Activated naive CD8-positive, alpha-beta T cell treated with anti-CD3 and anti-CD28 coated beads for 36 hours (primary cell): ENCODE measurements at regions not wholly inside any gene's neighbourhood (a gene's known extent, or its start where the extent isn't known, plus 50 kb on each side); places are given as distances from the start of the nearest gene placed in this dataset.

Source experiments
- DNase-seq: peaks from one replicate; pipeline ENCODE4 v3.0.0; 2021
- H3K27ac Mint-ChIP-seq: one replicate; pipeline ENCODE4 v1.8.0; 2022; ENCODE audit warnings: mild to moderate bottlenecking, moderate library complexity, mixed read lengths
- H3K27me3 Mint-ChIP-seq: one replicate; pipeline ENCODE4 v1.8.0; 2022; ENCODE audit warnings: mild to moderate bottlenecking, mixed read lengths
- H3K36me3 Mint-ChIP-seq: one replicate; pipeline ENCODE4 v1.8.0; 2021; ENCODE audit warnings: mild to moderate bottlenecking, mixed read lengths
- H3K4me1 Mint-ChIP-seq: one replicate; pipeline ENCODE4 v1.8.0; 2021; ENCODE audit warnings: mixed read lengths
- H3K4me3 Mint-ChIP-seq: one replicate; pipeline ENCODE4 v1.8.0; 2022; ENCODE audit warnings: mild to moderate bottlenecking, moderate library complexity, mixed read lengths
- H3K9me3 Mint-ChIP-seq: one replicate; pipeline ENCODE4 v1.8.0; 2022; ENCODE audit warnings: mixed read lengths

DNA sequence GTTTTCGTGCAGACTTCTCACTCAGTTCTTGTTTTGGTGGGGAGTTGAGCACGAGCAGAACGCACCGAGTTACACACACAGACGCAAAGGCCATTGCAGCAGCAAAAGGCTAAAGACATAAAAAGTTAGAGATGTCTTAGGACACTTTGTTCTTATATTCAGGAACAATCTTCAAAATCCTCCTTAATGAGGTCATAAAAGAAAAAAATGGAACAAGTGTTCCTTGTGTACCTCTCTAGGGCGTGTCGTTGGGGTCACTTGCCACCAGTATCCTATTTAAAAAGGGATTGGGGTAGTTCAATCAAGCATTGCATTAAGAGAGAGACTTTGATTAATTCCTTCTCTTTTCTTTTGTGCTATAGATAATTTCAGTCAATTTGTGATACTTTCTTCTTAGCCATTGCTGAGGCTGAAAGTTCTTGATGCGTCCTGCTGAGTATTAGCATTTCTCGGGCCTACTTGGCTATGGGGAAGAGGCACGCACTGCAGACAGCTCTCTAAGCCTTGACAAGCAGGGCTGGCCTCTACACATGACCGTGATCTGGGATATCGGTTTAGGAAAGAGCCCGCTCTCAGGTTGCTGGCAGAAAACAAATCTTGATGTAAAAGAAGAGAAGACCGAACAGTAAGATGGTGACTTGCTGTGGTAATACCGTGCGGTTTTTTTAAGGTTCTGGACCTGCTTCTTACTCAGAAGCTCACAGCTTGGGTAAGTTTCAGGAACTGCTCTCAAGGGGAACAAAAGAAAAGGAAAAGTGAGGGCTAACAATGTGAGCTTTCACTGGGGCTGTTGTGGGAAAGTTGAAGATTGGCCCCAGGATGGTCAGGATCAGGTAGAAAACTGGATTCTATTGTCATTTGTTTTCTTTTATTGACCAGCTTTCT, 223.6 kb downstream of the TM9SF2 start:
- H3K27ac Mint-ChIP-seq, result no peak overlapping the region
- no peaks in the 10 kb centered on the region for H3K4me1 Mint-ChIP-seq
- no peaks in the 10 kb centered on the region for H3K27me3 Mint-ChIP-seq
- no peak overlapping the region for H3K4me3 Mint-ChIP-seq
- no peak for DNase-seq
- no peaks in the 10 kb centered on the region for H3K36me3 Mint-ChIP-seq
- H3K9me3 Mint-ChIP-seq, result no peaks in the 10 kb centered on the region

DNA sequence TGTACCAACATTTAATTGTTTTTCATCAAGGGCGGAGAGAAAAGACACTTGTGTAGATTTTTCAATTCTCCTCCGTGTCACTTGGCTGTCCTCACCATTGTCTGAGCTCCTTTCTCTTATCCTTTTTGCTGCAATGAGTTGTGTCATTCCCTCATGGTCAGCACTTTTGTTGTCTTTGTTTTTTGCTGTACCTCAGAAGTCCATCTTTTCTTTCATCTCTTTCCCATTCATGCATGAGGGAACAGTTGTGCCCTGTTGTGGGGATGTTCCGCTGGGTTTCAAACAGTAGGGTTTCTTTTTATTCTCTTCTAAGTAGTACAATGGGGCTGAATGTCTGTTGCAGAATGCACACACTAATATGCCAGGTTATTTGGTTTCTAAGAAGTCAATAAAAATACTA, 222.6 kb downstream of the TM9SF2 start:
- H3K27me3 Mint-ChIP-seq, result no peaks in the 10 kb centered on the region
- DNase-seq, result no peak
- no peak overlapping the region for H3K27ac Mint-ChIP-seq
- H3K36me3 Mint-ChIP-seq, result no peaks in the 10 kb centered on the region
- no peaks in the 10 kb centered on the region for H3K9me3 Mint-ChIP-seq
- H3K4me3 Mint-ChIP-seq, result no peak overlapping the region
- no peaks in the 10 kb centered on the region for H3K4me1 Mint-ChIP-seq

- H3K36me3 Mint-ChIP-seq, result no peaks in the 10 kb centered on the region
- no peaks in the 10 kb centered on the region for H3K9me3 Mint-ChIP-seq
- H3K4me1 Mint-ChIP-seq, result no peaks in the 10 kb centered on the region
- DNase-seq, result no peak
- H3K27me3 Mint-ChIP-seq, result no peaks in the 10 kb centered on the region
- no peak overlapping the region for H3K27ac Mint-ChIP-seq
- no peak overlapping the region for H3K4me3 Mint-ChIP-seq
Observed at GRCh38 chr13:99722931-99723330, 221.7 kb downstream of the TM9SF2 start.

DNA sequence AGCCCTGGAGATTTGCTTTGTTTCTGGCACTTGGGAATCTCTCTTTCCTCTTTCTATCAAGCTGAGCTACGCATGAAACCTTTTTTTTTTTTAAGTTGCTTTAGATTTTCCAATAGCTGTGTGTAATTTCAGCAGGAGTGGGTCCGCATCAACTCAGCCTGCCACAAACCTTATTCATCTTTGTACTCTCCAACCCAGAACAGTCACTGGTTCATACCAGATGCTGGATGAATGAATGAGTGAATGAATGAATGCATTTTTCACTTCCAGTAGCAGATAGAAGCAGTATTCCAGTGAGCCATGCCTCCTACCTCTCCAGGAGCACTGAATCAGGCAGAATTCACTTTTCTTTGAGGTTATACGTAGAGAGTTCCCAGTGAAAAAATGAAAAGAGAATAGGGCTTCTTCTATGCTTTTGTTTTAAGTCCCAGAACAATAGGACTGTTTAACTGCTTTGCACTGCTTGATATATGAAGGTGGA, 221.1 kb downstream of the TM9SF2 start:
- no peaks in the 10 kb centered on the region for H3K4me1 Mint-ChIP-seq
- no peak for DNase-seq
- H3K9me3 Mint-ChIP-seq, result no peaks in the 10 kb centered on the region
- no peak overlapping the region for H3K4me3 Mint-ChIP-seq
- H3K27me3 Mint-ChIP-seq, result no peaks in the 10 kb centered on the region
- no peak overlapping the region for H3K27ac Mint-ChIP-seq
- no peaks in the 10 kb centered on the region for H3K36me3 Mint-ChIP-seq

DNA sequence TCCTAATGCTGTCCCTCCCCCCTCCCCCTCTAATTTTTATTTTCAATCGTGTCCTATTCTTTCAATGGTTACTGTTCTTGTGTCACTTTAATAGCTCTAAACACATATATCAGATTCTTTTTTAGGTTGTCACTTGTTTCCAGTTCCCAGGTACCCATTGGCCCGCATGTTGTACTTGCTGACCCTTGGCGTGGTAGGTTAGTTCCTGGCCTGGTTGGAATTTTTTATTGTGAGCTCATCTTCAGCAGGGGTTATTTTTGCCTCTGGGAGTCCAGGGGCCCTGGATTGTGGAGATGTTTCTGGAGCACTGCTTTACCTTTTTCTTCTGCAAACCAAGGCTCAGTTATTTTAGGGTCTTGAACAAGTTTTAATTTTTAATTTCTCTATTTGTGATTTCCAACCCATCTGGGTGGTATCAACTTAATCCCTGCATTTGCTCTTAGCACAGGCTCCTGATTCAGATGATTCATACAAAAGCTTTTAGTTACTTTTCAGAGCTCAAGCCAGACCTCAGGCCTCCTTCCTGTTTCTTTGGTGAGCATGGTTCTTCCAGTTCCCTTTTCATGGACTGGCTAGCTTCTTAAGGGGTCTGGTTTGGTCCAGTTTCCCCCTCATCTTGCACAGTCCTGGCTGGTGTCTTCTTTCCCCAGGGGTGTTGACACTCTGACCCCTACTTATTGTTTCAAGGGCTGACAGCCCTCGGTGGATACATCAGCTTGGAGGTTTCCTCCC, 220.5 kb downstream of the TM9SF2 start:
- H3K27ac Mint-ChIP-seq, result no peak overlapping the region
- H3K4me1 Mint-ChIP-seq, result no peaks in the 10 kb centered on the region
- no peak overlapping the region for H3K4me3 Mint-ChIP-seq
- H3K36me3 Mint-ChIP-seq, result no peaks in the 10 kb centered on the region
- no peak for DNase-seq
- H3K27me3 Mint-ChIP-seq, result no peaks in the 10 kb centered on the region
- H3K9me3 Mint-ChIP-seq, result no peaks in the 10 kb centered on the region

DNA sequence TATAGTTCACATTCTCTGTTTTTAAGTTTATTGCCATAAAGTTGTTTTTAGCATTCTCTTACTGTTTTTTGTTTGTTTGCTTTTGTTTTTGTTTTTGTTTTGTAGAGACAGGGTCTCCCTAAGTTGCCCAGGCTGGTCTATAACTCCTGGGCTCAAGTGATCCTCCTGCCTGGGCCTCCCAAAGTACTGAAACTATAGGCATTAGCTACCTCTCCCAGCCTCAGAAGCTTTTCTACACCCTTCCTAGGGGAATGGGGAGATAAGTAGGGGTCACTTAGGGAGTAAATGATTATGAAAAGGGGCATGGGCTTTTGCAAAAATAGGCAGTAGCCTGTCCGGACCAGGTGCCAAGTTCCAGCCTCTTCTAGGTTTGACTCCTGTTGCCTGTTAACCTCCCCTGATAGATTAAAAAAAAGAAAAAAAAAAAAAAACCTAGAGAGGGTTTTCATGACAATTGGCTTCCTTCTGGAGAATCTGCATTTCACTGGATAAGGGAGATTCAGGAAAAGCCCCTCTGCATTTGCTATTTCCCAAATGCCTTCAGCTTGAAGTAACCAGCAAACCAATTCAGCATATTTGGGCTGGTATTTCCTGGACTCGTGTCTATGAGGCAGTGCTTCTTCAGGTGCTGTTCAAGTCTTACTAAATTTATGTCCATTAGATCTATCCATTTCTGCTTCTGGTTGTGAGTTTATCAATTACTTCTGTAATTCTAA, 216.8 kb downstream of the TM9SF2 start:
- Mint-ChIP-seq H3K9me3 (no peaks in the 10 kb centered on the region), H3K4me3 (no peak overlapping the region), H3K4me1 (no peaks in the 10 kb centered on the region), H3K27me3 (no peaks in the 10 kb centered on the region), H3K27ac (no peak overlapping the region), H3K36me3 (no peaks in the 10 kb centered on the region)
- no peak for DNase-seq

DNA sequence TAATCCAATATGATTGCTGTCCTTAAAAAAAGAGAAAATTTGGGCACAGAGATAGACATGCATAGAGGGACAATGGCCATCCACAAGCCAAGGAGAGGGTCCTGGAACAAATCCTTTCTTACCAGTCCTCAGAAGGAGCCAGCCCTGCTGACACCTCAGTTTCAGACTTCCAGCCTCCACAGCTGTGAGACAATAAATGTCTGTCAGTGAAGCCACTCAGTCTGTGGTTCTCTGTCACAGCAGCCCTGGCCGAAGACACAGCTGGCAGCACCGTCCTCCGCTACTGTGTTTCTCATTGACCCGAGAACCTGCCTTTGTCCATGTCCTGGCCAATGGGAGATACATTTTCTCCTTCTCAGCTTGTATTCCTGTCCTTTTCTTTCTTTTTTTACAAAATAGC, 207.9 kb downstream of the TM9SF2 start:
- H3K27me3 Mint-ChIP-seq, result no peaks in the 10 kb centered on the region
- no peaks in the 10 kb centered on the region for H3K36me3 Mint-ChIP-seq
- no peaks in the 10 kb centered on the region for H3K9me3 Mint-ChIP-seq
- no peak for DNase-seq
- no peak overlapping the region for H3K27ac Mint-ChIP-seq
- H3K4me3 Mint-ChIP-seq, result no peak overlapping the region
- H3K4me1 Mint-ChIP-seq, result peaks cover under 1% of the 10 kb centered on the region

GRCh38 chr13:99704390-99704789, 203.1 kb downstream of the TM9SF2 start:
- no peaks in the 10 kb centered on the region for H3K9me3 Mint-ChIP-seq
- H3K4me3 Mint-ChIP-seq, result no peak overlapping the region
- peaks cover 5% of the 10 kb centered on the region for H3K4me1 Mint-ChIP-seq
- no peaks in the 10 kb centered on the region for H3K36me3 Mint-ChIP-seq
- DNase-seq, result no peak
- H3K27ac Mint-ChIP-seq, result no peak overlapping the region
- no peaks in the 10 kb centered on the region for H3K27me3 Mint-ChIP-seq

GRCh38 chr13:99703908-99704307, 202.6 kb downstream of the TM9SF2 start:
- H3K4me1 Mint-ChIP-seq, result peaks cover 5% of the 10 kb centered on the region
- no peak for DNase-seq
- no peaks in the 10 kb centered on the region for H3K9me3 Mint-ChIP-seq
- H3K27ac Mint-ChIP-seq, result no peak overlapping the region
- no peaks in the 10 kb centered on the region for H3K36me3 Mint-ChIP-seq
- H3K27me3 Mint-ChIP-seq, result no peaks in the 10 kb centered on the region
- no peak overlapping the region for H3K4me3 Mint-ChIP-seq

DNA sequence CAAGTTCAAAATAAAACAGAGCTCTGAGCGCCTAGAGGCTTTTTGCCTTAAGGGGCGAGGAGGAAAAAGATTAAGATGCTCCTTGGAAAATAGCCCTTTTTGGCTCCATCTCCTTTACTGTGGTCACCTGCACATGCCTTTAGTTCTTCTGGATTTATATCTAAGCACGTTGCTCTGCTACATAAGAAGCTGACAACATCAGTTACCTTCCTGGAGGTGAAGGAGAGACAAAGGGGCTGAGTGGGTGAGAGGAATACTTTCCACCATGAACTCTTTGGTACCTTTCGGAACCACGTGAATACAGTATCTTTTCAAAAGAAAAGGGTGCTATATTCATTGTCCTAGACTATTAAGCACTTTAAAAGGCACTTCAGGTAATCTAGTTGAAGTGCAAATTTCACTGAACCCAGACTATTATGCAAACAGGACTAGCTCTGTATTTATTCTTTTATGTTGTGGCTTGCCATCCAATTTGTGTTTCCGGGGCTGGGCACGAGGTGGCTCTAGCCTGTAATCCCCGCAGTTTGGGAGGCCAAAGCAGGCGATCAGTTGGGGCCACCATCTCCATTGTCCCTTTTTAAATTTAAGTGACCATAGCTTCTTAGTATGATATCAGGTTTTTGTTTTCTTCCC, 201.5 kb downstream of the TM9SF2 start:
- H3K4me1 Mint-ChIP-seq, result peaks cover 5% of the 10 kb centered on the region
- H3K36me3 Mint-ChIP-seq, result no peaks in the 10 kb centered on the region
- no peak overlapping the region for H3K4me3 Mint-ChIP-seq
- no peak overlapping the region for H3K27ac Mint-ChIP-seq
- H3K9me3 Mint-ChIP-seq, result no peaks in the 10 kb centered on the region
- no peak for DNase-seq
- H3K27me3 Mint-ChIP-seq, result no peaks in the 10 kb centered on the region

DNA sequence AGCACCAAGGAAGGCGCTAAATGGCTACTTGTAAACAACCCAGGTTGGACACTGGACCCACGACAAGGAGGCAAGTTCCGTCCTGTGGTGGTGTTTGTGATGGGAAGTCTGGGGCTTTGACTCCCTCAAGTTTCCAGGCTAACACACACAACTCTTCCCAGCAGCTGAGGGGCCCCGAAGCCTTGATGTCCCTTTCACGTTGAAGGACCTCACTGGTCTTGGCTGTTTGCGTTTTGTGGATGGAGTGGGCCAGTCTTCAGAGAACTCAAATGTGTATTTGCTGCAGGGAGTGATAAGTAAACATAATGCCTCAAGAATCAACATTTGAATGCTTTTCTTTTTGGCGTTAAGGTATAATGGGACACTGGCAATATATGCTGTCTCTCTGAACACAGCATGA, 199.2 kb downstream of the TM9SF2 start:
- H3K4me1 Mint-ChIP-seq, result peaks cover 5% of the 10 kb centered on the region
- no peak for DNase-seq
- no peak overlapping the region for H3K4me3 Mint-ChIP-seq
- no peaks in the 10 kb centered on the region for H3K36me3 Mint-ChIP-seq
- no peak overlapping the region for H3K27ac Mint-ChIP-seq
- no peaks in the 10 kb centered on the region for H3K27me3 Mint-ChIP-seq
- no peaks in the 10 kb centered on the region for H3K9me3 Mint-ChIP-seq

DNA sequence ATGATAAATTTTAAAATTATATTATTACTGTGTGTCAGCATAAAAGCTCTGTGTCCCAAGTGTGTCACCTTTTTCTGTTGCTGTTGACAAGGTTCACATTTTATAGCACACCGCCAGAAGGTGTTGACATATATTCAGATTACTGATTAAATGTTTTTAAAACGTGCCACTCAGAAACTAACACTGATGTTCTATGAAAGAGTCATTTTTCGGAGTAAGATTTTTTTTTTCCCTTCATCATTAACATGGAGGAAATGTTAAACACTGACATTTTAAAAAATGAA, 197.5 kb downstream of the TM9SF2 start:
- H3K4me1 Mint-ChIP-seq, result no peaks in the 10 kb centered on the region
- H3K4me3 Mint-ChIP-seq, result no peak overlapping the region
- no peak for DNase-seq
- no peaks in the 10 kb centered on the region for H3K36me3 Mint-ChIP-seq
- no peaks in the 10 kb centered on the region for H3K27me3 Mint-ChIP-seq
- no peak overlapping the region for H3K27ac Mint-ChIP-seq
- no peaks in the 10 kb centered on the region for H3K9me3 Mint-ChIP-seq

DNA sequence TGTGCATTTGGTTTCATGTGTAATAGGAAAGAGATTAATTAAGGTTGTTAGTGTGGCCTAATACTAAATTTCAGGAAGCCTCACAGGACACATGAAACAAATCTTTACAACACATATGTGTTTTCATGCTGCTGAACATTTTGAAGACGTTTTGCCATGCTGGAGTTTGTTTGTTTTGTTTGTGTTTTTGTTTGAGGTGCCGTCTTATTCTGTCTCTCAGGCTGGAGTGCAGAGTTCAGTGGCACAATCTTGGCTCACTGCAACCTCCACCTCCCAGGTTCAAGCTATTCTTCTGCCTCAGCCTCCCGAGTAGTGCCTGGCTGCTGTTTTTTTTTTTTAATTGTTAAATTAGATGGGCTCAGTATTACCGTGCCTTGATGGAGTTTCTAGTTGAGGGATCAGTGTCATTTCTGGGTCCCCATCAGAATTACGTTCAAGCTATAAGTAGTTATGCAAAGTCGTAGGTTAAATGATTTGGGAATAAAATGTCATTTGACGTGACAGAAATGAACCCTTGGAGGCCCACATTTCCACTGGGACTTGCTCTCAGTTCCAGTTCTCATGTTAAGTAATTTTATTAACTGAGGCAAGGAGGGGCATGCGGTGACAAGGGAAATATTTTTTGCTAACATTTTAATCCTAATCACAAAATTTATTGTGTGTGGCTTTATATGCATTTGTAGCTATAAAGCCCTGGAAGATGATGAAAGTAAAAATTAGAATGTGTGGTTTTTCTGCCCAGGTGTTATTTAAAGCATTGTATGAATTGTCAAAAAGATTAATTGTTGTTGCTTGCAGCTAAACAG, 196.9 kb downstream of the TM9SF2 start:
- Mint-ChIP-seq H3K27ac (no peak overlapping the region), H3K9me3 (no peaks in the 10 kb centered on the region), H3K36me3 (no peaks in the 10 kb centered on the region), H3K4me1 (no peaks in the 10 kb centered on the region), H3K4me3 (no peak overlapping the region), H3K27me3 (no peaks in the 10 kb centered on the region)
- DNase-seq, result no peak

- no peaks in the 10 kb centered on the region for H3K4me1 Mint-ChIP-seq
- no peak for DNase-seq
- H3K4me3 Mint-ChIP-seq, result no peak overlapping the region
- H3K27me3 Mint-ChIP-seq, result no peaks in the 10 kb centered on the region
- H3K36me3 Mint-ChIP-seq, result no peaks in the 10 kb centered on the region
- no peaks in the 10 kb centered on the region for H3K9me3 Mint-ChIP-seq
- H3K27ac Mint-ChIP-seq, result no peak overlapping the region
Observed at GRCh38 chr13:99695857-99696256, 194.6 kb downstream of the TM9SF2 start.
